Glomerular visceral epithelial cell (primary cell): ENCODE measurements at regions not wholly inside any gene's neighbourhood (a gene's known extent, or its start where the extent isn't known, plus 50 kb on each side); places are given as distances from the start of the nearest gene placed in this dataset.

Experiments used
- DNase-seq: peaks from one replicate; pipeline ENCODE4 v3.0.0-alpha.2; 2016; ENCODE audit errors: extremely low spot score

GRCh38 chr4:107166181-107166580, 130.1 kb upstream of the DKK2 start:
- no peak for DNase-seq

- no peak for DNase-seq
Measured at GRCh38 chr4:107164962-107165475, 128.9 kb upstream of the DKK2 start.

GRCh38 chr4:107156443-107156842, 120.3 kb upstream of the DKK2 start:
- DNase-seq = no peak

- DNase-seq = no peak
Measured at GRCh38 chr4:107155366-107155765, 119.3 kb upstream of the DKK2 start.

- no peak for DNase-seq
Measured at GRCh38 chr4:107153956-107154355, 117.8 kb upstream of the DKK2 start.

GRCh38 chr4:107153228-107153627, 117.1 kb upstream of the DKK2 start:
- DNase-seq = no peak

- no peak for DNase-seq
Measured at GRCh38 chr4:107151173-107151572, 115.1 kb upstream of the DKK2 start.

GRCh38 chr4:107148904-107149303, 112.8 kb upstream of the DKK2 start:
- DNase-seq = no peak

- DNase-seq = no peak
Measured at GRCh38 chr4:107147873-107148272, 111.8 kb upstream of the DKK2 start.

- DNase-seq = no peak
Measured at GRCh38 chr4:107138433-107138832, 102.3 kb upstream of the DKK2 start.

- no peak for DNase-seq
Measured at GRCh38 chr4:107133965-107134653, 98.0 kb upstream of the DKK2 start.

GRCh38 chr4:107131295-107131694, 95.2 kb upstream of the DKK2 start:
- no peak for DNase-seq

GRCh38 chr4:107130157-107130556, 94.0 kb upstream of the DKK2 start:
- no peak for DNase-seq

GRCh38 chr4:107129611-107130010, 93.5 kb upstream of the DKK2 start:
- no peak for DNase-seq

GRCh38 chr4:107129076-107129475, 93.0 kb upstream of the DKK2 start:
- no peak for DNase-seq

- DNase-seq = no peak
Measured at GRCh38 chr4:107128116-107128515, 92.0 kb upstream of the DKK2 start.

GRCh38 chr4:107125496-107125895, 89.4 kb upstream of the DKK2 start:
- DNase-seq = no peak

- no peak for DNase-seq
Measured at GRCh38 chr4:107122736-107123135, 86.6 kb upstream of the DKK2 start.

GRCh38 chr4:107120661-107121060, 84.5 kb upstream of the DKK2 start:
- no peak for DNase-seq

- DNase-seq = no peak
Measured at GRCh38 chr4:107117726-107118125, 81.6 kb upstream of the DKK2 start.

GRCh38 chr4:107115185-107115847, 79.2 kb upstream of the DKK2 start:
- DNase-seq = no peak

- no peak for DNase-seq
Measured at GRCh38 chr4:107114059-107114458, 77.9 kb upstream of the DKK2 start.

GRCh38 chr4:107098401-107098800, 62.3 kb upstream of the DKK2 start:
- no peak for DNase-seq
